ENCODE measurements at regions not wholly inside any gene's neighbourhood (a gene's known extent, or its start where the extent isn't known, plus 50 kb on each side); places are given as distances from the start of the nearest gene placed in this dataset.

DNA sequence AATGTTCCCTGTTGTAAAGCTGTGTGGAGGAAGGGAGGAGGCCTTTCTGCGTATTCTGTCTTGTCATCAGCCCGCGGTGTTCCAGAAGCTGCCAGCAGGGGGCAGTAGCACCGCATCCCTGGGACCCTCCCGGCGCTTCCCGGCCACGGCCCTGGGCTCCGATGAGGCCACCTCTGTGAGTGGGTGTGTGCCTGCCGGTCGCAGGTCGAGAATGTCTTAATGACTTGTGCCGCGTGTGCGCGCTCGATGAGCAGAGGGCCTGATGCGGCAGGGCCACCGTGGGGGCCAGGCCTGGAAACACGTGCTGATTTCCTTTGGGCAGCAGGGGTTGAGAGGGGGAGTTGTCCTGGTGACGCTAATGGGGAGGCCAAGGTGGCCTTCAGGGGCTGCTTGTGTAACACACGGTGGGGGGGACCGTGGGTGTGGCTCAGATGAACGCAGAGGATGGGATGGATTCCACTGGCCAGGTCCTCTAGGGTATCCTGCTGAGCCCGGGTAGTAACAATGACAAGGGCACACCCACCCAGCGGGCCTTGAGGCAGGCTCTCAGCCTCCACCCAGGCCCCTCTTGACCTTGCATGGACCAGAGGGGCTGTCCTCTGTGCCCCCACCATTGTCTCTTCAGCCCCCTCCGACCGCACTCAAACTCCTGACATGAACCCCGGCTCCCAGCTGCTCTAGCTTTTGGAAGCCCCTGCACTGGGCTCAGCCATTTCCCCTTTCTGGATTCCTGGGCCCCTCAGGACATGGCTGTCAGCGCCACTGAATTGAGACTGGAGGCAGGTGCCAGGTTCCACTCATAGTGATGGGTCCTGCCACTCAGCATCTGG is 135.9 kb upstream of the PODXL start:
- no peak for TF ChIP-seq POLR2AphosphoS5 (IDR thresholded peaks at IDR 0.05; ENCODE audit: borderline replicate concordance, low read depth, low read length)
- no peak for TF ChIP-seq EZH2 (IDR thresholded peaks at IDR 0.05)
- TF ChIP-seq FOXP2 (optimal IDR thresholded peaks at IDR 0.05; ENCODE audit: control extremely low read depth, extremely low read length, insufficient read depth): no peak
